Calu3 (cell line): ENCODE measurements at regions not wholly inside any gene's neighbourhood (a gene's known extent, or its start where the extent isn't known, plus 50 kb on each side); places are given as distances from the start of the nearest gene placed in this dataset.

ENCODE experiments used
- BruUV-seq: library from RNA; stranded (reverse); fragments of 400-500 nt; replicated peaks from 2 replicates; lab custom pipeline; 2021; lab: Mats Ljungman, UMichigan
- CTCF ChIA-PET: fragments of 300-600 bp; sonication (Branson Sonifier 250); formaldehyde crosslinking; loops from one replicate; lab custom pipeline; 2022; ENCODE audit warnings: antibody characterized with exemption; lab: Charles Lee
- DNase-seq: peaks from one replicate; pipeline ENCODE4 v3.0.0; 2022
- H3K27ac Mint-ChIP-seq: one replicate; pipeline ENCODE4 v1.8.0; 2022; ENCODE audit warnings: mixed read lengths; ENCODE audit not compliant: unreplicated experiment
- H3K27me3 Mint-ChIP-seq: one replicate; pipeline ENCODE4 v1.8.0; 2022; ENCODE audit warnings: mixed read lengths; ENCODE audit not compliant: unreplicated experiment
- H3K36me3 Mint-ChIP-seq: one replicate; pipeline ENCODE4 v1.8.0; 2022; ENCODE audit warnings: mild to moderate bottlenecking, moderate library complexity, mixed read lengths; ENCODE audit not compliant: insufficient read depth, unreplicated experiment
- H3K4me1 Mint-ChIP-seq: one replicate; pipeline ENCODE4 v1.8.0; 2022; ENCODE audit warnings: mild to moderate bottlenecking, low read depth, mixed read lengths; ENCODE audit not compliant: unreplicated experiment
- H3K4me3 Mint-ChIP-seq: one replicate; pipeline ENCODE4 v1.8.0; 2022; ENCODE audit warnings: mild to moderate bottlenecking, low read depth, moderate library complexity, mixed read lengths; ENCODE audit not compliant: unreplicated experiment
- H3K9me3 Mint-ChIP-seq: one replicate; pipeline ENCODE4 v1.8.0; 2022; ENCODE audit warnings: low read depth, mixed read lengths; ENCODE audit not compliant: unreplicated experiment
- CTCF ChIP-seq: fragments of 200-600 bp; IDR thresholded peaks from one replicate; pipeline ENCODE4 v1.8.0; 2022; ENCODE audit warnings: antibody characterized with exemption; ENCODE audit not compliant: unreplicated experiment
- intact Hi-C: fragments of 100-400 bp; cut with micrococcal nuclease; formaldehyde crosslinking; loops from one replicate; pipeline ENCODE4 v1.10.0; 2022; ENCODE audit not compliant: unreplicated experiment

GRCh38 chr7:84665339-84665738, 470.8 kb upstream of the SEMA3A start:
- BruUV-seq: no TSS peak
- CTCF ChIA-PET: no interaction called here
- Mint-ChIP-seq H3K27ac (no peak overlapping the region), H3K4me3 (no peak overlapping the region), H3K4me1 (peaks cover 14% of the 10 kb centered on the region), H3K27me3 (no peaks in the 10 kb centered on the region), H3K9me3 (no peaks in the 10 kb centered on the region), H3K36me3 (no peaks in the 10 kb centered on the region)
- no peak for TF ChIP-seq CTCF
- no peak for DNase-seq
- intact Hi-C loops: no loop called here

GRCh38 chr7:84664626-84665025, 470.0 kb upstream of the SEMA3A start:
- peaks cover 14% of the 10 kb centered on the region for H3K4me1 Mint-ChIP-seq
- no peaks in the 10 kb centered on the region for H3K9me3 Mint-ChIP-seq
- no TSS peak for BruUV-seq
- no peak for TF ChIP-seq CTCF
- H3K27ac Mint-ChIP-seq: no peak overlapping the region
- no peak for DNase-seq
- no peaks in the 10 kb centered on the region for H3K27me3 Mint-ChIP-seq
- H3K4me3 Mint-ChIP-seq: no peak overlapping the region
- intact Hi-C loops: no loop called here
- H3K36me3 Mint-ChIP-seq: no peaks in the 10 kb centered on the region
- CTCF ChIA-PET: no interaction called here

- Mint-ChIP-seq H3K27ac (no peak overlapping the region), H3K4me3 (no peak overlapping the region), H3K36me3 (no peaks in the 10 kb centered on the region), H3K4me1 (peaks cover 14% of the 10 kb centered on the region), H3K27me3 (no peaks in the 10 kb centered on the region), H3K9me3 (no peaks in the 10 kb centered on the region)
- no TSS peak for BruUV-seq
- intact Hi-C loops: no loop called here
- no peak for DNase-seq
- no peak for TF ChIP-seq CTCF
- CTCF ChIA-PET: no interaction called here
Observed at GRCh38 chr7:84663224-84663623, 468.6 kb upstream of the SEMA3A start.

GRCh38 chr7:84658286-84658685, 463.7 kb upstream of the SEMA3A start:
- H3K4me3 Mint-ChIP-seq: no peak overlapping the region
- no peaks in the 10 kb centered on the region for H3K27me3 Mint-ChIP-seq
- H3K36me3 Mint-ChIP-seq: no peaks in the 10 kb centered on the region
- no peaks in the 10 kb centered on the region for H3K9me3 Mint-ChIP-seq
- DNase-seq: no peak
- no TSS peak for BruUV-seq
- no peaks in the 10 kb centered on the region for H3K4me1 Mint-ChIP-seq
- H3K27ac Mint-ChIP-seq: no peak overlapping the region
- intact Hi-C loops: no loop called here
- no peak for TF ChIP-seq CTCF
- CTCF ChIA-PET: no interaction called here
